ENCODE measurements at regions not wholly inside any gene's neighbourhood (a gene's known extent, or its start where the extent isn't known, plus 50 kb on each side); places are given as distances from the start of the nearest gene placed in this dataset.

- TF ChIP-seq CTCF (conservative IDR thresholded peaks at IDR 0.05; ENCODE audit: low read depth, low read length) (no peak), EZH2 (IDR thresholded peaks at IDR 0.05; ENCODE audit: borderline replicate concordance, low read depth, low read length, poor library complexity, severe bottlenecking) (no peak)
These were observed 136.2 kb downstream of the TEX29 start for GRCh38 chr13:111456452-111457230.
